Fibroblast of lung (primary cell): ENCODE measurements at regions not wholly inside any gene's neighbourhood (a gene's known extent, or its start where the extent isn't known, plus 50 kb on each side); places are given as distances from the start of the nearest gene placed in this dataset.

Experiments used
- DNase-seq, 2 donors: peaks; one replicate each; pipeline versions ENCODE4 v3.0.0 to v3.0.0-alpha.2; 2010; ENCODE audit warnings: low read depth in 2 of 2
- H2AFZ ChIP-seq: 2 replicates; pipeline ENCODE4 v1.5.1; 2012; ENCODE audit warnings: low read length, control low read depth, inconsistent platforms
- H3K27ac ChIP-seq: 2 replicates; pipeline ENCODE4 v1.5.1; 2011; ENCODE audit warnings: low read length, control low read depth; ENCODE audit not compliant: insufficient read depth
- H3K27me3 ChIP-seq: 2 replicates; pipeline ENCODE4 v1.5.1; 2011; ENCODE audit warnings: mild to moderate bottlenecking, low read length; ENCODE audit not compliant: control insufficient read depth, insufficient read depth
- H3K36me3 ChIP-seq: 2 replicates; pipeline ENCODE4 v1.5.1; 2011; ENCODE audit warnings: low read length; ENCODE audit not compliant: control insufficient read depth, insufficient read depth
- H3K4me1 ChIP-seq: 2 replicates; pipeline ENCODE4 v1.5.1; 2011; ENCODE audit warnings: low read length; ENCODE audit not compliant: control insufficient read depth, insufficient read depth; ENCODE audit errors: extremely low read depth
- H3K4me2 ChIP-seq: 2 replicates; pipeline ENCODE4 v1.5.1; 2011; ENCODE audit warnings: low read length, control low read depth; ENCODE audit not compliant: insufficient read depth; ENCODE audit errors: extremely low read depth
- H3K4me3 ChIP-seq, 4 experiments: fragments of 200-600 bp in 1 of 4; sonication (generic) in 1 of 4; replicated peaks in 1 of 4; 2 replicates each; pipeline ENCODE4 v1.5.1; 2011 to 2016; ENCODE audit warnings: low read length in 4 of 4, low read depth in 3 of 4, mild to moderate bottlenecking in 3 of 4, control low read depth in 2 of 4, inconsistent platforms in 1 of 4, mixed read lengths in 1 of 4; ENCODE audit not compliant: insufficient read depth in 1 of 4; ENCODE audit errors: control extremely low read depth in 1 of 4
- H3K79me2 ChIP-seq: 2 replicates; pipeline ENCODE4 v1.5.1; 2012; ENCODE audit warnings: mild to moderate bottlenecking, low read length, inconsistent platforms; ENCODE audit not compliant: control insufficient read depth, insufficient read depth
- H3K9ac ChIP-seq: 2 replicates; pipeline ENCODE4 v1.5.1; 2011; ENCODE audit warnings: mild to moderate bottlenecking, low read length, control low read depth; ENCODE audit not compliant: insufficient read depth
- H3K9me3 ChIP-seq: 2 replicates; pipeline ENCODE4 v1.5.1; 2012; ENCODE audit warnings: low read depth, low read length; ENCODE audit not compliant: control insufficient read depth, insufficient read depth
- H4K20me1 ChIP-seq: 2 replicates; pipeline ENCODE4 v1.5.1; 2011; ENCODE audit warnings: low read length; ENCODE audit not compliant: control insufficient read depth, insufficient read depth; ENCODE audit errors: extremely low read depth
- CTCF ChIP-seq, 2 donors: IDR thresholded peaks in 1 of 2; conservative IDR thresholded peaks in 1 of 2; 1 replicate in 1 of 2; 2 replicates in 1 of 2; pipeline ENCODE4 v1.5.1; 2011 to 2012; ENCODE audit warnings: low read length in 2 of 2, control low read depth in 1 of 2, inconsistent platforms in 1 of 2, low read depth in 1 of 2, mild to moderate bottlenecking in 1 of 2
- EZH2 ChIP-seq: IDR thresholded peaks from 2 replicates; pipeline ENCODE4 v1.5.1; 2012; ENCODE audit warnings: low read length, control low read depth, mild to moderate bottlenecking; ENCODE audit errors: missing control alignments

- DNase-seq = no peak
- Histone ChIP-seq H2AFZ (no peak overlapping the region), H3K27ac (peak overlapping the region; percentile 86), H3K36me3 (no peaks in the 10 kb centered on the region), H3K27me3 (no peaks in the 10 kb centered on the region), H3K79me2 (no peaks in the 10 kb centered on the region), H3K4me2 (no peak overlapping the region), H4K20me1 (no peaks in the 10 kb centered on the region), H3K9me3 (no peaks in the 10 kb centered on the region), H3K4me1 (peaks cover 23% of the 10 kb centered on the region), H3K4me3 (no peak overlapping the region), H3K9ac (peak overlapping the region; percentile 22)
- TF ChIP-seq EZH2 = no peak
- no peak for TF ChIP-seq CTCF (conservative IDR thresholded peaks at IDR 0.05 in 1 of 2, IDR thresholded peaks at IDR 0.05 in 1 of 2; ENCODE audit: low read depth in 1 of 2, low read length in 2 of 2)
Measured at GRCh38 chr7:106420736-106421135, 136.0 kb upstream of the NAMPT start.

GRCh38 chr7:106420210-106420609, 135.4 kb upstream of the NAMPT start:
- no peaks in the 10 kb centered on the region for H3K36me3 ChIP-seq
- H4K20me1 ChIP-seq = no peaks in the 10 kb centered on the region
- no peak for DNase-seq
- TF ChIP-seq EZH2 (no peak), CTCF (conservative IDR thresholded peaks at IDR 0.05 in 1 of 2, IDR thresholded peaks at IDR 0.05 in 1 of 2; ENCODE audit: low read depth in 1 of 2, low read length in 2 of 2) (no peak)
- no peaks in the 10 kb centered on the region for H3K9me3 ChIP-seq
- no peak overlapping the region for H3K4me2 ChIP-seq
- H3K27me3 ChIP-seq = no peaks in the 10 kb centered on the region
- no peak overlapping the region for H3K9ac ChIP-seq
- no peak overlapping the region for H2AFZ ChIP-seq
- no peak overlapping the region for H3K27ac ChIP-seq
- H3K4me1 ChIP-seq = peaks cover 18% of the 10 kb centered on the region
- H3K4me3 ChIP-seq = no peak overlapping the region
- H3K79me2 ChIP-seq = no peaks in the 10 kb centered on the region

- no peaks in the 10 kb centered on the region for H3K9me3 ChIP-seq
- DNase-seq = peak in 1 of 2 donors; percentile 13
- H3K27ac ChIP-seq = no peak overlapping the region
- no peak overlapping the region for H3K4me2 ChIP-seq
- peaks cover 18% of the 10 kb centered on the region for H3K4me1 ChIP-seq
- no peaks in the 10 kb centered on the region for H3K79me2 ChIP-seq
- H3K9ac ChIP-seq = no peak overlapping the region
- no peaks in the 10 kb centered on the region for H3K36me3 ChIP-seq
- no peaks in the 10 kb centered on the region for H4K20me1 ChIP-seq
- H3K27me3 ChIP-seq = no peaks in the 10 kb centered on the region
- TF ChIP-seq EZH2 = no peak
- TF ChIP-seq CTCF (conservative IDR thresholded peaks at IDR 0.05 in 1 of 2, IDR thresholded peaks at IDR 0.05 in 1 of 2; ENCODE audit: low read depth in 1 of 2, low read length in 2 of 2) = no peak
- no peak overlapping the region for H3K4me3 ChIP-seq
- H2AFZ ChIP-seq = no peak overlapping the region
Measured at GRCh38 chr7:106419455-106420182, 134.8 kb upstream of the NAMPT start.
